ENCODE measurements at regions not wholly inside any gene's neighbourhood (a gene's known extent, or its start where the extent isn't known, plus 50 kb on each side); places are given as distances from the start of the nearest gene placed in this dataset.

DNA sequence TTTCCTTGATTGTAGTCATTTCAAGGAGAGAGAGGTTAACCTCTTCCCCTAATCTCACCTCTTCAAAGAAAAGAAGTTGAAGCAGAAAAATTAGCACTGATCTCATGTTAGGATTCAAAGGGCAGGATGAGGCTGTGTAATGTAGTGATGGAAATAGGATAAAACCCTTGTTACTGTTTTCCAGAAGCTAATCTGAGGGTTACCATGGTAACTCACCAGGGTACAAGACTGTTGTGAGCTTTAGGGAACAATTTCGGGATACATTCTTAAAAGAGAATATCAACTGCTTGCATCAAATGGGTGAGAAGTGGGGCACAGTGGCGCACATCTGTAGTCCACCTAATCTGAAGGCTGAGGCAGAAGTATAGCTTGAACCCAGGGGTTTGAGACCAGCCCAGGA is 64.9 kb upstream of the SLC39A10 start:
- no peaks in the 10 kb centered on the region for H3K4me1 ChIP-seq (ENCODE audit: control insufficient read depth in 1 of 2, insufficient read depth in 1 of 2, low read depth in 1 of 2, low read length in 1 of 2)
- no peaks in the 10 kb centered on the region for H3K9me3 ChIP-seq
- no peaks in the 10 kb centered on the region for H3K36me3 ChIP-seq
- no peaks in the 10 kb centered on the region for H3K27me3 ChIP-seq
- TF ChIP-seq, protein P1, sequence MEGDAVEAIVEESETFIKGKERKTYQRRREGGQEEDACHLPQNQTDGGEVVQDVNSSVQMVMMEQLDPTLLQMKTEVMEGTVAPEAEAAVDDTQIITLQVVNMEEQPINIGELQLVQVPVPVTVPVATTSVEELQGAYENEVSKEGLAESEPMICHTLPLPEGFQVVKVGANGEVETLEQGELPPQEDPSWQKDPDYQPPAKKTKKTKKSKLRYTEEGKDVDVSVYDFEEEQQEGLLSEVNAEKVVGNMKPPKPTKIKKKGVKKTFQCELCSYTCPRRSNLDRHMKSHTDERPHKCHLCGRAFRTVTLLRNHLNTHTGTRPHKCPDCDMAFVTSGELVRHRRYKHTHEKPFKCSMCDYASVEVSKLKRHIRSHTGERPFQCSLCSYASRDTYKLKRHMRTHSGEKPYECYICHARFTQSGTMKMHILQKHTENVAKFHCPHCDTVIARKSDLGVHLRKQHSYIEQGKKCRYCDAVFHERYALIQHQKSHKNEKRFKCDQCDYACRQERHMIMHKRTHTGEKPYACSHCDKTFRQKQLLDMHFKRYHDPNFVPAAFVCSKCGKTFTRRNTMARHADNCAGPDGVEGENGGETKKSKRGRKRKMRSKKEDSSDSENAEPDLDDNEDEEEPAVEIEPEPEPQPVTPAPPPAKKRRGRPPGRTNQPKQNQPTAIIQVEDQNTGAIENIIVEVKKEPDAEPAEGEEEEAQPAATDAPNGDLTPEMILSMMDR (IDR thresholded peaks at IDR 0.05), result no peak
- no peak overlapping the region for H3K27ac ChIP-seq
- H3K4me3 ChIP-seq (ENCODE audit: low read depth in 1 of 2, low read length in 1 of 2), result no peak overlapping the region

DNA sequence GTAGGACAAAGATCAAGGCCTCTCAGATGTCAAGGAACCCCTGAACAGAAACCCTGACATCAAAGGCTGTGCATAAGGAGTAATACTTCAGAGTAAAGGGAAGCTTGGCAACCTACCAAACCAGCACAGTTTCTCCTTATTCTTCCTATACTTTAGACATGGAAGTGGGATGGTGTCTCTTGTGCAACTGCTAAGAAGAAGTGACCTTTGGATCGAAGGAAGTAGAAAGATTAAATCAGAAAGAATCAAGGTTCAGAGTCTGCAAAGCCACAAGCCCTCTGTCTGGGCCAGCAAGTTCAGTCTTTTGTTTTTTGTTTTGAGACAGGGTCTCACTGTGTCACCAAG is 66.2 kb upstream of the SLC39A10 start:
- Histone ChIP-seq H3K27me3 (no peaks in the 10 kb centered on the region), H3K4me3 (ENCODE audit: low read depth in 1 of 2, low read length in 1 of 2) (no peak overlapping the region), H3K27ac (no peak overlapping the region), H3K36me3 (no peaks in the 10 kb centered on the region), H3K9me3 (no peaks in the 10 kb centered on the region), H3K4me1 (ENCODE audit: control insufficient read depth in 1 of 2, insufficient read depth in 1 of 2, low read depth in 1 of 2, low read length in 1 of 2) (no peaks in the 10 kb centered on the region)
- TF ChIP-seq, protein P1 (IDR thresholded peaks at IDR 0.05), result no peak

DNA sequence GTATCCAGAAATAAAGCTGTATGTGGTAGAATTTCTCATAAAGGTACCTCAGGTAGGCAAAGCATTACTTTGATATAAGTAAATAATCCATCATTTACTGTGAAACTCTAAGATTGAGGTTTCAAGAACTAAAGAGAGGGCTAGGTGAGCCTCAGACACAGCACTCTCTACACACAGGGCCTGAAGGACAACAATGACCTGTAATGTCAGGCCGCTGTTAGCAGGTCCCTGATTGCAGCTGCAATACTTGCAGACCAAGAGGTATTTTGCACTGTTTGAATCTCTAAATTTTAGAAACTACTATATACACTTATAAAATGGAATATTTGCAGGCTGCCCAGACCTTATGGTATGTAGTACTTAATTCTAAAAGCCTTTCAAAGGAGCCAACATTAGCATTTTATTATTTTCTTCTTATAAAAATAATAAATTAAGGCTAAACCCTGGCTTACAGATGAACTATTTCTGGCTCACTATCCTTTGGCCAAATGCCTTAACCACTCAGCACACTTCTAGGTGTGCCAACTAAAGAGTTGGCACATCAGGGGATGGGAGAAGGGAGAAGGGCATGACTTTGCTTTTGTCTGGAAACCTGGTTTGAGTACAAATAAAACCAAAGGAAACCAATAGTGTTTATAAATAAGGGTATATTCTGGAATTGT is 66.7 kb upstream of the SLC39A10 start:
- TF ChIP-seq, protein P1 (IDR thresholded peaks at IDR 0.05), result no peak
- H3K4me1 ChIP-seq (ENCODE audit: control insufficient read depth in 1 of 2, insufficient read depth in 1 of 2, low read depth in 1 of 2, low read length in 1 of 2), result no peaks in the 10 kb centered on the region
- no peaks in the 10 kb centered on the region for H3K9me3 ChIP-seq
- H3K27me3 ChIP-seq, result no peaks in the 10 kb centered on the region
- H3K27ac ChIP-seq, result no peak overlapping the region
- H3K36me3 ChIP-seq, result no peaks in the 10 kb centered on the region
- no peak overlapping the region for H3K4me3 ChIP-seq (ENCODE audit: low read depth in 1 of 2, low read length in 1 of 2)

DNA sequence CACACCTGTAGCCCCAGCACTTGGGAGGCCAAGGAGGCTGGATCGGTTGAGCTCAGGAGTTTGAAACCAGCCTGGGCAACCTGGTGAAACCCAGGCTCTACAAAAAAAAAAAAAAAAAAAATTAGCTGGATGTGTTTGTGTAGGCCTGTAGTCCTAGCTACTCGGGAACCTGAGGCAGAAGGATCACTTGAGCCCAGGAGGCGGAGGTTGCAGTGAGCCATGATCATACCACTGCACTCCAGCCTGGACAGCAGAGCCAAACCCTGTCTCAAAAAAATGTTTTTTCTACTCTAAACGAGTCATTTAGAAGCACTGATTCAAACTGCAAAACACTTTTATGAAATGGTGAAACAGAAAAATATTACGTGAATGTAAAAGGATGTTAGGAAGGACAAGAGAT is 69.1 kb upstream of the SLC39A10 start:
- TF ChIP-seq, protein P1 (IDR thresholded peaks at IDR 0.05), result no peak
- Histone ChIP-seq H3K4me3 (ENCODE audit: low read depth in 1 of 2, low read length in 1 of 2) (no peak overlapping the region), H3K9me3 (no peaks in the 10 kb centered on the region), H3K36me3 (no peaks in the 10 kb centered on the region), H3K27me3 (no peaks in the 10 kb centered on the region), H3K4me1 (ENCODE audit: control insufficient read depth in 1 of 2, insufficient read depth in 1 of 2, low read depth in 1 of 2, low read length in 1 of 2) (no peaks in the 10 kb centered on the region), H3K27ac (no peak overlapping the region)

DNA sequence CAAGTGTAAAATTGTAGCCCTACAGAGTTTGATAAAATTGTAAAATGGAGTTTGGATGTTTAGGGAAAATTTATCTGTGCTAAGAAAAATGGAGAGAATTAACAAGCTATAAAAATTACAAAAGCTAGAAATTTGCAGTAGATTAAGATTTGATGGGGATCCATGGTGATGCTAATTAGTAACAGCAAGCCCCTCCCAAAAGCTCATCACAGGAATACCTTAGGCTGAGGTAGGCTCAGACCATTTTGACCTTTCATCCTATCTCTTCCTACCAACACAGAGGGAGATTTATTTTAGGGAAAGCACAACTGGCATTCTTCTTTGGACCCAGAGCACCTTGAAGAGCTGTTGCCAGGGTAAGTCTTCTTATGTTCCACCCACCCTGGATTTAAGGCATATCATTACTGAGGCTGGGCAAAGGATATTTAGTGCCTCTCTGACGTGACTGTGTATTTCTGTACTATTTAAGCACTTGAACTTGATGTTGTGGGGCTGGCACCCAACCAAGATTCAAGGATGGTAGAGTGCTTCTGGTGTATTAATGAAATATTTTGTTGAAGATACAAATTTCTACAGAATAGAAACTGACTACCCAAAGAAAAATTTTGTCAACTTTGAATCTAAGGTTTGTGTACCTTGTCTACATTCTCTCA is 70.8 kb upstream of the SLC39A10 start:
- Histone ChIP-seq H3K4me3 (ENCODE audit: low read depth in 1 of 2, low read length in 1 of 2) (no peak overlapping the region), H3K4me1 (ENCODE audit: control insufficient read depth in 1 of 2, insufficient read depth in 1 of 2, low read depth in 1 of 2, low read length in 1 of 2) (no peaks in the 10 kb centered on the region), H3K27me3 (no peaks in the 10 kb centered on the region), H3K9me3 (no peaks in the 10 kb centered on the region), H3K27ac (no peak overlapping the region), H3K36me3 (no peaks in the 10 kb centered on the region)
- TF ChIP-seq, protein P1 (IDR thresholded peaks at IDR 0.05), result no peak
